GM19099 (cell line): ENCODE measurements at regions not wholly inside any gene's neighbourhood (a gene's known extent, or its start where the extent isn't known, plus 50 kb on each side); places are given as distances from the start of the nearest gene placed in this dataset.

Source experiments
- POLR2A ChIP-seq: IDR thresholded peaks from 3 replicates; pipeline ENCODE4 v1.6.1; 2011; ENCODE audit warnings: low read depth; ENCODE audit not compliant: insufficient read length; ENCODE audit errors: extremely low read depth

- TF ChIP-seq POLR2A, result no peak
Observed at GRCh38 chr18:72171596-72171995, 372.5 kb downstream of the CBLN2 start.

GRCh38 chr18:72161691-72162090, 382.5 kb downstream of the CBLN2 start:
- TF ChIP-seq POLR2A, result no peak

- no peak for TF ChIP-seq POLR2A
Observed at GRCh38 chr18:72160510-72161445, 383.4 kb downstream of the CBLN2 start.

GRCh38 chr18:72155327-72155726, 388.8 kb downstream of the CBLN2 start:
- TF ChIP-seq POLR2A, result no peak

GRCh38 chr18:72154926-72155325, 389.2 kb downstream of the CBLN2 start:
- no peak for TF ChIP-seq POLR2A

GRCh38 chr18:72152935-72153334, 391.2 kb downstream of the CBLN2 start:
- no peak for TF ChIP-seq POLR2A

- no peak for TF ChIP-seq POLR2A
Observed at GRCh38 chr18:72147830-72148229, 396.3 kb downstream of the CBLN2 start.

GRCh38 chr18:72140007-72140406, 404.1 kb downstream of the CBLN2 start:
- TF ChIP-seq POLR2A, result no peak

- TF ChIP-seq POLR2A, result no peak
Observed at GRCh38 chr18:72128649-72129048, 415.5 kb downstream of the CBLN2 start.

- no peak for TF ChIP-seq POLR2A
Observed at GRCh38 chr18:72122103-72122502, 422.0 kb downstream of the CBLN2 start.

GRCh38 chr18:72119082-72119481, 425.1 kb downstream of the CBLN2 start:
- no peak for TF ChIP-seq POLR2A

- no peak for TF ChIP-seq POLR2A
Observed at GRCh38 chr18:72114801-72115594, 429.1 kb downstream of the CBLN2 start.

- TF ChIP-seq POLR2A, result no peak
Observed at GRCh38 chr18:72107647-72108383, 436.3 kb downstream of the CBLN2 start.

- no peak for TF ChIP-seq POLR2A
Observed at GRCh38 chr18:72104851-72105250, 439.3 kb downstream of the CBLN2 start.

- no peak for TF ChIP-seq POLR2A
Observed at GRCh38 chr18:72102412-72102811, 441.7 kb downstream of the CBLN2 start.
